Nucleus accumbens (tissue), 56 donors: ENCODE measurements at regions not wholly inside any gene's neighbourhood (a gene's known extent, or its start where the extent isn't known, plus 50 kb on each side); places are given as distances from the start of the nearest gene placed in this dataset.

Experiments
- DNase-seq, 56 donors: peaks; one replicate each; lab custom pipeline; 2025; lab: John Stamatoyannopoulos, UW

DNA sequence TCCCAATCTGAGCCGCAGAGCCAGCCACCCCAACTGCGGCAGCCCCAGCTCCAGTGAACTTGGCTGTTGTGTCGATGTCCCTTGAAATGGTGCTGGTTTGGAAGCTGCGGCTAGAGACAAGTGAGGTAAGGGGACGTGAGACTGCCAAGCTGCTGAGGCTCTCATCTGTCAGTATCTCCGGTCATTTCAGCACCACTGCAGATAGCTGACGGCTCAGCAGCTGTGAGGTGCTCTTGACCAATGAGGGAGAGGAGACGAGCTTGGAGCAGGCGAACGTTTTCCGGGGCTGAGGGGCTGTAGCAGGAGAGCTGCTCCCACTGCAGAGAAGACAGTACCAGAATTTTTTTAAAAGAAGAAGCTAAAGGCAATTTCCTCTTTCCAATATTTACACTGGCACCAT is 175.5 kb upstream of the CASK start:
- peak in 1 of 56 donors; percentile 0 for DNase-seq

DNA sequence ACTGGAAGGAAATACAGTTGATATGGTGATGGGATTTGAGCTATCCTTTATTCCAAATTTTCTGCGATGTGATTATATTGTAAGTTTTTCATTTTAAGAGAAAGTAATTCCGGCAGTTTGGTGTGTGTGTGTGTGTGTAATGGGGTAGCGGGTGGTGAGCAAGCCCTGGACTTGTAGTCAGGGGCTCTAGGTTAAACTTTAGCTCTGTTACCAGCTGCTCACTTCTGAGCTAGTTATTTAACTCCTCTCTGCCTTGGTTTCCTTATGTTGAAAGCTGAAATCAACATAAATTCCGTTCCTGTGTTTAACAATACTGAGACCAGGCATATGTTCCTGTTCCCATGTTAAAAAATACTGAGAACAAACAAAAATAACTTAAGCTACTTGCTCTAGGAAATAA is 174.1 kb upstream of the CASK start:
- DNase-seq = no peak

DNA sequence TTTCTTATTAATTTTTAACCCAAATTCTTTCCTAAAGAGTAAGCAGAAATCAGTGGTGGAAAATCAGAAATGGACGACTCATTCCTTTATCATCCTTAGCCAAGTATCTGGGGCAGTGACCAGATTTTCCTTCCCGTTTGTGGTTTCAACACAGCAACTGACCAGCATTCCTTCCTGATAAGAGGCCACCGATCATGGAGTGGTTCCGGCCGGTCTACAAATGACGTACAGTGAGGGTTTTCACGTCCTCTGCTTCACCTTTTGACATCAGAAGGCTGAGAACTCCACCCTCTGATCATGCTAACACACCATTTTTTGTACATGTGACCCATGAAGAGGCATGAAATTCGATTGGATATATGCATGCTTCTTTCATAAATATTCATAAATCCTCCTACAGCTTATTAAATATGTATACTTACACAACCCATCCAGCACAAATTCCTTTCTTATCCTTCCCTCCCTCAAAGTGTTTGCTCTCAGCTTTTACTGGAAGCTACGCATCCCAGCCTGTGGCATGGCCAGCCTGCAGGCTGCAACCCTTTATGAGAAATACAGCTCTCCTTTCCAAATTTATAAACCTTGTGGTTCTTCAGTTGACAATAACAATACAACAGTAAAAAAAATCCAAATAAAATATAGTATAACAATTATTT is 173.0 kb upstream of the CASK start:
- DNase-seq = no peak

DNA sequence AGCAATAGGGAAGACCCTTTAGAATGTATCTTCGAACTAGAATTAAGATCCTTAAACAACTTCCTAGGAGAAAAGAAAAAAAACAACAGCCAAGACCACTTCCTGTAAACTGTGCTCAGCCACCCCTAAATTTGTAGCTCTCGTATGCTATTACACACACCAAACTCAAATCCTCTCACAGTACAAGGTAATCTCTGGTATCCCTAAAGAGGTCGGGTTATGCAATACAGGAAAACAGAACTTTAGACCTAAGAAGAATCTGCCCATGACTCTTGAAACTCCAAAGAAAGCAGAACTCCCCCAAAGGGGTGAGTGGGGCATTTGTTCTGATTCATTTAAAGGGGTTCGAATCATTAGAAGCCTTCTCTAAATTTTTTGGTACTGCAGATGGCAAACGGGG is 170.9 kb upstream of the CASK start:
- no peak for DNase-seq

DNA sequence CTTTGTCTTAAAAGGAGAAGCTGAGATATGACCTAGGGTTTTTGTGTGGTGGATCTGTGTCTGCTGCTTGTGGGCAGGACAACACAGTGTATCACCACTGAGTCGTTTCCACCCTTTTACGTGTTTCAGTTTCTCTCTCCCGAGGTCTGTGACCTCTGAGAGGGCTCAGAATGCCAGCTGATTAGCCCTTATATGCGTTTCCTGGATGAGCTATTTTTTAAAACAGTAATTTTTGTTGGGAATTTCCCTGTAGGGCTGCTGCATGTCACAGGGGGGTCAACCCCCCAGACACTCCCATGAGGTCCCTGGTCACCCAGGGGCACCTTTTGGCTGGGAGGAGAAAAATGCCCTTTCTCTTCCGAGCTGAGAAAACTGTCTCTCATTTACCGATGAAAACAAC is 170.4 kb upstream of the CASK start:
- DNase-seq = no peak

DNA sequence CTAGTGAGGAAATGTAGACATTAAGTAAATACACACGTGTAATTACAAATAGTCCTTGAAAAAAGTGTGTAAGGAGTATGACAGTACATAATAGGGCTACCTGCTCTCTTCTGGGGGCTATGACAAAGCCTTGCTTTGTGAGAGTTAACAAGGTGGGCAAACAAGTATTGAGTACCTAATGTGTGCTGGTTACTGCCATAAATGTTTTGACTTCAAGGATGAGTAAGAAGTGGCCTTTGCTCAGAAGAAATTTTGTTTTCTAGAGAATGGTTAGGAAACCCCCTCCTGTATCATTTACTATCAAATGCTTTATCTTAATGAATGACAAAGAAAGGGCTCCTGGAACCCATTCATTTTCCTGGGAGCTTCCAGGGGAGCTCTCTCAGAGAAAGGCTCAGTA is 167.0 kb upstream of the CASK start:
- no peak for DNase-seq

DNA sequence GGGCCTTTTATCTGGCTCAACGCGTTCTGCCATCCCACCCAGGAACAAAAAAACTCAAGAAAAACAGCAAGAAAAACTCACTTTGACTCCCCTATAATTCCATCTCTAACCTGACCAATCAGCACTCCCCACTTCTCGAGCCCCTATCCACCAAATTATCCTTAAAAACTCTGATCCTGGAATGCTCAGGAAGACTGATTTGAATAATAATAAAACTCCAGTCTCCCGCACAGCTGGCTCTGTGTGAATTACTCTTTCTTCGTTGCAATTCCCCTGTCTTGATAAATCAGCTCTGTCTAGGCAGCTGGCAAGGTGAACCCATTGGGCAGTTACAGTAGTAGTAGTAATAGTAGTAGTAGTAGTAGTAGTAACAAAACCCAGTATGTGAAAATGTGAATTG is 165.7 kb upstream of the CASK start:
- DNase-seq = no peak

DNA sequence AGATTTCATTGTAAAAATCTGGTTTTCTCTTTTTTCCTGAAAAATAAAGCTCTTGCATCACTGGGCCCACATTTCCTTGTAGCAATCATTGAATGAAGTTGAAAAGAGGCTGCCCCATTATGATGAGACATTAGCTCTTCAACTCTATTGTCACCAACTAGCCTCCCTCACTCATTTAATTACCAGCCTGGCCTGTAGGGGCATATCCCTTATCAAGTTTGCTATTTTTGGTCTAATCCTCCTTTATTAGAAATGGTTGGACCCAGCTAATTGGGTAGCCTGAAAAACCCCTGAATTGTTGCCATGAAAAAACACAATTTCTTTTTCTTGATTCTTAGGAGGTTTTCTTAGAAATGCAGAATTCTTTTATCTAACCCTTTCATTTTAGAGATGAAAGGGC is 164.6 kb upstream of the CASK start:
- DNase-seq = no peak

DNA sequence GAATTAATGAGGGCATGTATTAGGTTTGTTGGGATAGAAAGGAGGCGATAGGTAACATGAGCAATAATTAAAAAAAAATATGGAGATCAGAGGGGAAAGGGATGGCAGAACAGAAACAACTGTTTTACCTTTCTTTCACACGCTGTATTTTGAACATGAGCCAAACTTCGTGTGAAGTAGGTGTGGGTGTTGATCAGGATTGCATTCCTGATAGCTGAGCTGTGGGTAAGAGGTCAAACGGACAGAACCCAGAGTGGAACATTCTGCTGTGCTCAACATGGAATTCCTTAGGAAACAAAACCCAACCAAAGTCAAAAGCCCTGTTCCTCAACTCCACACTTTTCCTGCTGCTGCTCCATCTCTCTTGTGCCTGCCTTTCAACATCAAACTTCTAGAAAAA is 162.5 kb upstream of the CASK start:
- no peak for DNase-seq

DNA sequence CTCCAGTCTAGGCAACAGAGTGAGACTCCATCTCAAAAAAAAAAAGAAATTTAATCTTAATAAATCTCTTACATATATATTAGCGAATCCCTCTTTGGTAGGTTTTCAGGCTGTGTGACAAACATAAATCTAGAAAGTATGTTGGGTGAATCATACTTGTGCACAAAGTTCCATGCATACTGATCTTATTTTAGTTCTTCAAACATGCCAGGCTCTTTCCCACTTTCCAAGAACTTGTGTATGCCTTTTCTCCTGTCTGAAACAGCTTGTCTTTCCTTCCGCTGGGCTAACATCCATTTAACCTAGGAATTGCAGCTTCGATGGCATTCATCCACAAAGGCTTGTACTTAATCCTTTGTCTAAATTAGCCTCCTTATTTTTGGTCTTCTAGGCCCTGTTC is 156.6 kb upstream of the CASK start:
- DNase-seq = no peak

DNA sequence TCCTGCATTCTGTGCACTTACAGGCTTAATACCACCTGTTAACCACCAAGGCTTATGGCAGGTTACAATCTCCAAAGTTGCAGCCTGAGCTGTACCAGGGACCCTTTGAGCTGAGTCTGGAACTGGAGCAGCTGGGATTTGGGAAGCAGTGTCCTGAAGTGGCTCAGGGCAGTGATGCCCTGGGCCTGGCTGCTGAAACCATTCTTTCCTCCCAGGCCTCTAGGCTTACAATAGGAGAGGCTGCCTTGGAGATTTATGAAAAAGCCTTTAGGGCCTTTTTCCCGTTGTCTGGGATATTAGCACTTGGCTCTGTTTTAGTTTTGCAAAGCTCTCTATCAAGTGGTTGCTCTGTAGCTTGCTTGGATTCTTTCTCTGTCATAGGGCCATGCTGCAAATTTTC is 154.3 kb upstream of the CASK start:
- peak in 1 of 56 donors; percentile 0 for DNase-seq

DNA sequence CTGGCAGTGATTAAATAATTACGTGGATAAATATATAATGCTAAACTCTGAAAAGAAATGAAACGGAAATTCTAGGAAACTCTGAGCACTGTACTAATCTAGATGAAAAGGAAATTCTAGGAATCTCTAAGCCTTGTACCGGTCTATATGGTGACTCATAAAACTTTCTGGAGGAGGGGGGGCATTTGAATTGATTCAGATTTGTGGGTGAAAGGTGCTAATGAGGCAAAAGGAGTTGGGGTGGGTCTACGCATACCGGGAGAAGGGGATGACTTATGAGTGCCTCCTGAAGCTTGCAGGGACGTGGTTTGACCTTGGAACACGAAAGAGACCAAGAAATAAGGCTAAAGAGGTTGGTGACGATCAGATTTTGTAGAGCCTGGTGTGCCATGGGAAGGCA is 151.7 kb upstream of the CASK start:
- no peak for DNase-seq

DNA sequence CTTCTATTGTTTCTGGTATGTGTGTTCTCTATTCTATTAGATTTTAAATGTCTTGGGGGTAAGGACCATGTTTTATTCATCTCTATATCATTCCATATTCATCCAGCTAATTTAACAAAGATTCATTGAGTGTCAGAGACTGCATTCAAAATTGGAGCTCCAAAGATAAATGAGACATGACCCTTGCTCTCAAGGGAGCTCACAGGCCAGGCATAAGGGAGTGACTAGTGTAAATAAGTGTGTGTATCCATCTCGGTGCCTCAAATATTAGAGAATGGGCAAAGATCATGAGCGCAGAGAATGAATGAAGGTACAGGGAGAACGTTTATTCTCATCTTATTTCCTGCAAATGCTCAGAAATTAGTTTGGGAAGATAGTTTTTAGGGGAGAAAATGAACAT is 150.1 kb upstream of the CASK start:
- no peak for DNase-seq

DNA sequence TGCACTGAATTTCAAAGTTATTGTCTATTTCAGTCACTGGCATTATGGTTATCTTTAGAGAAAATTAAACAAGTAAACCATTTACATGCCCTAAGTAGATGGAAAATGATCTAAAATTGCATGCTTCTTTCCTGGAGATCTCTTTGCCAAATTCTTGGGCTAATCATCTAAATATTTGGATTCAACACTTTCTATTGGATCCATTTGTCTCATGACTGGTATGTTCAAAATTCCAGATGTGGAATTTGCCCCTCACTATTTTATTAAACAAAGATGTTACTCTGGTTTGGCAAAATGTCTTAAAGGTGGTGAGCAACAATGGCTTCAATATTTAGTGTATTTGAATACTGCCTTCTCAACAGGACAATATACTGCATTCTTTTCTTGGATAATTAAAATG is 147.5 kb upstream of the CASK start:
- DNase-seq = no peak

DNA sequence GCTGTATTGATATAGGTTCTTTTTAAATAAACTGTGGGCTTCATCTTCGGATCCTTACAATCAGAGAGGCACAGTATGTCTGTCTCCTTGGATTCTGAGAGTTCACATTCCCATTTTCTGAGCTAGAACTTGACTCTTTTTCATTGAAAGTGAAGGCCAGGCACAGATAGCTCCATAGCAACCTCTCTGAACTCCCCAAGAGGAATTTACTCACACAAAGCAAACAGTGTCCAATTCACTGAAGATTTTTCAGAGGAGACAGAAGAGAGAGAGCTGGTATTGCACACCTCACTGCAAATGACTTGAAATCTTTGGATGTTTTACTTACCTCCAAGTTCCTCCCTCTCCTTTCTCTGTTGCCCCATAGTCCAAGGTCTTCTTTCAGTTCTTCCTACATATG is 130.9 kb upstream of the CASK start:
- DNase-seq = no peak

DNA sequence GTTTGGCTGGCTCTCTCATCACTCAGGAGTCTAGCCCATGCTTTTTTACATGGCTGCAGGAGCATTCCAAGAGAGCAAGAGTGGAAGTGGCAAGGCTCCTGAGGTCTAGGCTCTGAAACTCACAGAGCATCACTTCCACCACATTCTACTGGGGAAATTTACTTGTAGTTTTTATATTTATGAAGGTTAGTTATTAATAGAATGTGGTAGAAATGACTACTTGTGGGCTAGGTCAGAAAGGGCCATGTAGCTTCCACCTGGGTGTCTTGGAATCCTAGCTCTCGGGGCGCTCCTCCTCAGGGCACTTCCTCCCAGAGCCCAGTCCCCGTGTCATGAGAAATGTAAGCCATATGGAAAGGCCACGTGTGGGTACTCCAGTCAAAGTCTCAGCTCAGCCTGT is 127.0 kb upstream of the CASK start:
- DNase-seq = no peak

DNA sequence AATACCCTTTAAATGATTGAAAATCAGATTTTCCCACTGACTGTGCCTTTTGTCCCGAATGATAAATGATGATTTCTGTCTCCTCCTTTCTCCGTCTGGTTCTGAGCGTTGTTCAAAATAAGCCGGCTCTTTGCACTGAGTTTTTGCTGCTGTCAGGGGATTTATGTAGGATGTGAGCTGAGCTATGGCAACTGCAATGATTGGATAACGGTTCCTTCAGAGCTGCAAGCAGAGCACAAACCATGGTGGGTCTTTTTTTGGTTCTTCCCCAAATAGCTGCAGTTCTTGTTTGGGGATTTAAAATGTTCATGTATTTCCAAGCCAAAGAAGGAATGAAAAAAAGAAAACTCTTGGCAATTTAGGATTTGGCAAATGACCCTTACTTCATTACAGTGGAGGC is 124.5 kb upstream of the CASK start:
- peak in 1 of 56 donors; percentile 4 for DNase-seq

DNA sequence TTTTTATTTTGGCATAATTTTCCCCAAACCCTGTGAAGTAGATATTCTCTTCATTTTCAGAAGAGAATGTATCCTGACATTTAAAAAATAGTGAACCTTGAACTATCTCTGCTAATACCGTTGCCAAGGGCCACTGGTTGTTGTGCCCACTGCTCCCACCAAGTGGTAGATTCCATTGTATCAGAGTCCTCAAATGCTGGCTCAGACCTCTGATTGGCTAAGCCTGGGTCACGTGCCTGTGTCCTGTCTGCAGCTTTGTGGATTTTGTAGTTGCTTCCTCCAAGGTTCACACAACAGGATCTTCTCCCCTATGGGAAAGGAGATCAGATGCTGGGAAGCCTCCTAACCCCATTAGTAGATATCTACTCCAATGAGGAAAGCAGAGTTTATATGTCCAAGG is 104.8 kb upstream of the CASK start:
- DNase-seq = no peak

DNA sequence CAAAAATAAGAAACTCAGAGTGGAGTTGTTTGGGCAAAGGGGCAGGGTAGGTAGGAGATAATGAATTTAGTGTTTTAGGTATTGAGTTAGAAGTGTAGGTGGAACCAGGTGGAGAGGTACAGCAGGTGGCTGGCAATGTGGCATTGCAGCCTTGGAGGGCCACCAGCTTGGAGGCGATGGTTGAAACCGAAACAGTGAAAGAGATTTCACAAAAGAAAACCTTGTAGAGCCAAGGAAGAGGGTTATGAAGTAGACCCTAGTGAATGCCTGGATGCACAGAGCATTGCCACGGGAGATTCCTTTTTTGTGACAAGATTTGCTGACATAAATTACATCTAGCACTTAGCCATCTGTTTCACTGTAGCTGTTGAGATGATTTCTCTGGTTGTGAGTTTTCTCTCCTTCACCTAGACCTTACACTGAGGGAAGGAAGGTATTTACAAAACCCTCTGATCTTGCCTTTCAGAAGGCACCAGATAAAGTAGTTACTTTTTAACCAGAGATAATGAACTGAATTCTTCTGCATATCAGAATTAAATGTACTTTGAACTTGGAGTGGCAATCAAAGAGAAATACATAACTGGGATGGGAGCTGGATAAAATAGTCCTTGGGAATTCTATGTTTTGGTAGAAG is 104.1 kb upstream of the CASK start:
- no peak for DNase-seq

DNA sequence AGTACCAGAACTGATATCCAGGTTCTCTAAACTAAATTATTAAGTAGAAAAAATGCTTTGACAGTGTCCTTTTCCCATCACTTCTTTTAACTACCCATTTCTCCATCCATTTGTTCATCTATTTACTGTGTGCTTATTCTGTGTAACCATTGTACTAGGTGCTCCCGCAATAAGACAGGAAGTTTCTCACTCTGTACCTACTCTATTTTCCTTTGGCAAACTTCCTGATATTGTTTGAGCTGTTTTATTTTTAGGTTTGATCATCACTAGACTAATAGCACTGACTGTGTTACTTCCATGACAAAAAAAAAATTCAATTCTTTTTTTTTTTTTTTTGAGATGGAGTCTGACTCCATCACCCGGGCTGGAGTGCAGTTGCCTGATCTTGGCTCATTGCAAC is 102.5 kb upstream of the CASK start:
- DNase-seq = no peak

DNA sequence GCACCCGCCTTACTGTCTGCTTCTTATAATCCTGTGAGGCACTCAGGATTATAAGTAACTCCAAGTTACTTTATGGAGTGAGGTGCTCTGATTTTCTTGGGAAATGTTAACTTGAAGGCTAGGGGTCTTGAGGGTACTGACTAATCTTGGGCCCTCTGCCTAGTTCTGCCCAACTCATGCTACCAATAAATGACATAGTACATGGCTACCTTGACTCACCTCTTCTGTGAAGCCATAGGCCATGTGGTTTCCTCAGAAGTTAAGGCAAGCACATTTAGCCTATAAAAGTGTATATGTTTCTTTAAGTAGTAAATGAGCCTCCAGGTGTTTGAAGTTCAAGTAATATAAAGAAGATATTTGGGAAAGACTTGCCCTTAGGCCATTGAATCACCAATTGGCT is 99.8 kb upstream of the CASK start:
- DNase-seq = no peak

DNA sequence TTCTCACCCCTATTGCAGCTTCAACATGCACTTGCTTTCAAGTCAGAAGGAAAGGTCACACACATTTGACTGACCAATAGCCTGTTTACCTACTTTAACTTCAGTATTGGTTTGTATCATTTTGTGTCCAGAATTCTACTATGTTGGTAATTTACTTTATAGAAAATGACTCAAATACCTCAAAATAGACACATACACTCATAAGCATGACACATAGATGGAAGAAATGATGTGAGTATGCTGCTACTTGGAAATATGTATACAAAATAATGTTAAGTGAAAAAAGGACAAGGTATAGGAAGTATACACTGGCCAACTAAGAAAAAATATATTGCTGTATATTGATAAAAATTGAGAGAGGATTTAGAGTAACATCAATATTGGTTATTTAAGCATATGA is 98.8 kb upstream of the CASK start:
- DNase-seq = no peak

DNA sequence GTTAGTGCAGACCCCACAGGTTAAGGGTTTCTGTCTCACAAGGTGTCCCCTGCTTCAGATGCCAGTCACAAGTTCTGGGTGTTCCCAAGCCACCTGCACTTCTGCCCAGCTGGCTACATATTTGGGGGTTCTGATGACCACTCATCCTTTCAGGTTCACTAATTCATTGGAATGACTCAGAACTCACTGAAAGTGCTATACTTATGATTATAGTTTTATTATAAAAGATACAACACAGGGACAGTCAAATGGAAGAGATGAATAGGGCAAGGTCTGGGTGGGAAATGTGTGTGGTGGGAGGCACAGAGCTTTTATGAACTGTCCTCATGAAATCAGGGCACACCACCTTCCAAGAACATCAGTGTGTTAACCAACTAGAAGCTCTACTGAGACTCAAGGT is 97.7 kb upstream of the CASK start:
- DNase-seq = no peak
